Colonic mucosa (tissue), 4 donors: ENCODE measurements at regions not wholly inside any gene's neighbourhood (a gene's known extent, or its start where the extent isn't known, plus 50 kb on each side); places are given as distances from the start of the nearest gene placed in this dataset.

ENCODE experiments used
- DNase-seq: peaks from one replicate; pipeline ENCODE4 v3.0.0-alpha.2; 2020
- H3K27ac ChIP-seq: fragments of 200-600 bp; one replicate; pipeline ENCODE4 v1.8.0; 2021
- H3K27me3 ChIP-seq: fragments of 200-600 bp; one replicate; pipeline ENCODE4 v1.8.0; 2021
- H3K36me3 ChIP-seq: fragments of 200-600 bp; one replicate; pipeline ENCODE4 v1.8.0; 2021
- H3K4me1 ChIP-seq: fragments of 200-600 bp; one replicate; pipeline ENCODE4 v1.8.0; 2021; ENCODE audit warnings: mild to moderate bottlenecking
- H3K4me3 ChIP-seq: fragments of 200-600 bp; one replicate; pipeline ENCODE4 v1.8.0; 2021
- H3K9ac ChIP-seq, 2 donors: one replicate each; pipeline ENCODE4 v1.7.0; 2013; ENCODE audit warnings: control low read depth in 2 of 2, low read depth in 2 of 2, low read length in 2 of 2
- H3K9me3 ChIP-seq: fragments of 200-600 bp; one replicate; pipeline ENCODE4 v1.8.0; 2021
- intact Hi-C: fragments of 100-400 bp; cut with DNase I; formaldehyde crosslinking; loops from one replicate; pipeline ENCODE4 v1.14.1; 2022
- TF ChIP-seq, protein P1 (sequence below): fragments of 200-600 bp; IDR thresholded peaks from one replicate; pipeline ENCODE4 v1.8.0; 2022; ENCODE audit warnings: antibody characterized with exemption, mild to moderate bottlenecking
- donor health status: healthy.
- donor health status: DM: no; HTN: no; CAD: no.
- donor health status: DM: no; HTN: no; CAD: no.

DNA sequence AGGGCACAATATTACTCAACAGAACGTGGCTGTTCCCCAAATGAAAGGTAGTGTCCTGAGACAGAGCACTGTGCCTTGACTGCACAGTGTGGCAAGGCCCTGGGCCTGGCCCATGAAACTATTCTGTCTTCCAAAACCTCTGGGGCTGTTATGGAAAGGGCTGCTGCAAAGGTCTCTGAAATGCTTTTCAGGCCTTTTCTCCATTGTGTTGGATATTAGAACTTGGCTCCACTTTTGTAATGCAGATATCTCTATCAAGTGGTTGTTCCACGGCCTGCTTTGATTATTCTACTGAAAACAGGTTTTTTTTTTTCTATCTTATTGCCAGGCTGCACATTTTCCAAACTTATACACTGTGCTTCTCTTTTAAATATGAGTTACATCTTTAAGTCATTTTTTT, 777.5 kb upstream of the TYRP1 start:
- H3K4me3 ChIP-seq: no peak overlapping the region
- intact Hi-C loops: no loop called here
- TF ChIP-seq, protein P1, sequence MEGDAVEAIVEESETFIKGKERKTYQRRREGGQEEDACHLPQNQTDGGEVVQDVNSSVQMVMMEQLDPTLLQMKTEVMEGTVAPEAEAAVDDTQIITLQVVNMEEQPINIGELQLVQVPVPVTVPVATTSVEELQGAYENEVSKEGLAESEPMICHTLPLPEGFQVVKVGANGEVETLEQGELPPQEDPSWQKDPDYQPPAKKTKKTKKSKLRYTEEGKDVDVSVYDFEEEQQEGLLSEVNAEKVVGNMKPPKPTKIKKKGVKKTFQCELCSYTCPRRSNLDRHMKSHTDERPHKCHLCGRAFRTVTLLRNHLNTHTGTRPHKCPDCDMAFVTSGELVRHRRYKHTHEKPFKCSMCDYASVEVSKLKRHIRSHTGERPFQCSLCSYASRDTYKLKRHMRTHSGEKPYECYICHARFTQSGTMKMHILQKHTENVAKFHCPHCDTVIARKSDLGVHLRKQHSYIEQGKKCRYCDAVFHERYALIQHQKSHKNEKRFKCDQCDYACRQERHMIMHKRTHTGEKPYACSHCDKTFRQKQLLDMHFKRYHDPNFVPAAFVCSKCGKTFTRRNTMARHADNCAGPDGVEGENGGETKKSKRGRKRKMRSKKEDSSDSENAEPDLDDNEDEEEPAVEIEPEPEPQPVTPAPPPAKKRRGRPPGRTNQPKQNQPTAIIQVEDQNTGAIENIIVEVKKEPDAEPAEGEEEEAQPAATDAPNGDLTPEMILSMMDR: no peak

DNA sequence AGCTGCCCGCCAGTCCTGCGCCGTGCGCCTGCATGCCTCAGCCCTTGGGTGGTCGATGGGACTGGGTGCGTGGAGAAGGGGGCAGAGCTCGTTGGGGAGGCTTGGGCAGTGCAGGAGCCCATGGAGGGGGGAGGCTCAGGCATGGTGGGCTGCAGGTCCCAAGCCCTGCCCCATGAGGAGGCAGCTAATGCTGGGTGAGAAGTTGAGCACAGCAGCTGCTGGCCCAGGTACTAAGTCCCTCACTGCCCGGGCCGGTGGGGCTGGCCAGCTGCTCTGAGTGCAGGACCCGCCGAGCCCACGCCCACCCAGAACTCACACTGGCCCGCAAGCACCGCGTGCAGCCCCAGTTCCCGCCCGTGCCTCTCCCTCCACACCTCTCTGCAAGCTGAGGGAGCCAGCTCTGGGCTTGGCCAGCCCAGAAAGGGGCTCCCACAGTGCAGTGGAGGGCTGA, 764.3 kb upstream of the TYRP1 start:
- no peaks in the 10 kb centered on the region for H3K36me3 ChIP-seq
- DNase-seq: no peak
- H3K4me3 ChIP-seq: no peak overlapping the region
- H3K4me1 ChIP-seq: no peaks in the 10 kb centered on the region
- intact Hi-C loops: no loop called here
- H3K9me3 ChIP-seq: no peaks in the 10 kb centered on the region
- TF ChIP-seq, protein P1: no peak
- H3K27ac ChIP-seq: no peak overlapping the region
- H3K27me3 ChIP-seq: no peaks in the 10 kb centered on the region
- H3K9ac ChIP-seq: no peak overlapping the region

More for the DNA sequence above, 777.5 kb upstream of the TYRP1 start:
- H3K4me1 ChIP-seq: no peaks in the 10 kb centered on the region
- no peak for DNase-seq
- no peaks in the 10 kb centered on the region for H3K36me3 ChIP-seq
- H3K9me3 ChIP-seq: no peaks in the 10 kb centered on the region
- H3K27me3 ChIP-seq: no peaks in the 10 kb centered on the region
- H3K9ac ChIP-seq: no peak overlapping the region
- H3K27ac ChIP-seq: no peak overlapping the region

DNA sequence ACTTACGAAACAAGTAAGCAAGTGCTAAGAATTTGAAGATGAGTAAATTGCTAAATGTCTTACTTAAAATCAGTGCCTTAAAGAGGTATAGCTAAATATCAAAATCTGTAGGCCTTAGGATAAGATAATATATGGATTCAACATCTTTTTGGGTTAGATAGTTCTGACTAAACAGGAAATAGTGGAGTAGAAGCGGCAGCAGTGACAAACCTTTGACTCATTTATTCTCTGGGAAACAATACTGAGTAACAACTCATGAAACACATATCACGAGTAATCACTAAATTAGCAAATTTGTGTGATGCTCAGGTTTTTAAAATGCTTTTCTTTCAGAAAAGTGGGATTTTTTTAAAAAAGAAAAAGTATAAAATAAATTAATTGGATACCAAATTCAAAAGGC, 762.1 kb upstream of the TYRP1 start:
- Histone ChIP-seq H3K36me3 (no peaks in the 10 kb centered on the region), H3K4me1 (no peaks in the 10 kb centered on the region), H3K4me3 (no peak overlapping the region), H3K27me3 (no peaks in the 10 kb centered on the region), H3K27ac (no peak overlapping the region), H3K9ac (no peak overlapping the region), H3K9me3 (no peaks in the 10 kb centered on the region)
- TF ChIP-seq, protein P1: no peak
- intact Hi-C loops: no loop called here
- DNase-seq: no peak

DNA sequence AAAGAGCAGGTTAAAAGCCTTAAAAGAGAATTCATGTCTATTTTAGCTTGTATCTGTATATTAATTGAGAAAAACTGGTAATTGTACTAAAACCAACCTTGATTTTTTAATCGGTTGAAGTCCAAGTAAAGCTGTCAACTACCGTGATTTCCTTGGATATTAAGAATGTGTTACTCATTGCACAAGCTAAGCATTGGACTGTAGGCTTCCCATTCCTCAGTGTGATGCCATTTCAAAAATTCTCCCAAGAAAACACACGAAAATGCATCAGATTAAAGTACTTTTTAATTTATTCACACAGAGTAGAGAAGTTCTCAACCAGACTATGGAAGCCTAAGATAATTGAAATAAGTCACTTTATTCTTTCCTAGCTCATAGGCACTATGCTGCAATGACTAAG, 761.4 kb upstream of the TYRP1 start:
- Histone ChIP-seq H3K4me3 (no peak overlapping the region), H3K4me1 (no peaks in the 10 kb centered on the region), H3K9ac (no peak overlapping the region), H3K36me3 (no peaks in the 10 kb centered on the region), H3K27me3 (no peaks in the 10 kb centered on the region), H3K9me3 (no peaks in the 10 kb centered on the region), H3K27ac (no peak overlapping the region)
- intact Hi-C loops: no loop called here
- TF ChIP-seq, protein P1: no peak
- no peak for DNase-seq

DNA sequence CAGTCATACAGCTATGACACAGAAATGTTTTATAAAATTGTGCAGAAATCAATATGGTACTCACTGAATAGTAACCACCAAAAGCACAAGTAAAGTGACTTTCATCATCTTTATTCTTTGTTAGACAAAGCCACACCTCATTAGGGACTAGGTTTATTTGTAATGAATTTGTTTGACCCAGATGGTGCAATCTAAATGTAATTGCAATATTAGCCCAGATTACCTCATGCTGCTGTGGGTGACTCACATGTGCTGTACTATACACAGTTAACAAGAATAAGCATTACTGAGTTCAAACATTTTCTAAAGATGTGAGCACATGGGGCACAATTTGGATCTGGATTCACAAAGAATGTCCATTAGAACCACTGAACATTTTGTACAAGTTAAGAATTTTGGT, 759.3 kb upstream of the TYRP1 start:
- Histone ChIP-seq H3K9ac (no peak overlapping the region), H3K9me3 (no peaks in the 10 kb centered on the region), H3K36me3 (no peaks in the 10 kb centered on the region), H3K27ac (no peak overlapping the region), H3K4me3 (no peak overlapping the region), H3K27me3 (no peaks in the 10 kb centered on the region), H3K4me1 (no peaks in the 10 kb centered on the region)
- intact Hi-C loops: no loop called here
- DNase-seq: no peak
- TF ChIP-seq, protein P1: no peak

DNA sequence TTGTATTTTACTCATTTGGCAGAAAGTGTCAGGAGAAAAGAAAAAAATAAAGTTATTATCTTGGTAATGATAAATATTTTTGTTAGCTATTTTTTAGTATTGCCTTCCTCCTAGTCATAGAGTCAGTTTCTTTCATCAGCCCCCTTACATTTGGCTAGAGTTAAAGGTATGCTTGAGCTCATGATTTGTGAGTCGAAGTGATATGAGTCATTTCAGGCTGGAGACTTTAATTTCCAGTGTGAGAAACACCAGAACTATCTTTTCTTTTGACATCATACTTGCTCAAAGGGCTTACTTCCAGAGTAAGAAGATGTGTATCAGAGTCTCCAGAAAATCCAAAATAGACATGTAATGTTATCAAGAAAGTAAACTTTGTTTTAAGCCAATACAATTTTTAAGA, 746.7 kb upstream of the TYRP1 start:
- Histone ChIP-seq H3K4me1 (no peaks in the 10 kb centered on the region), H3K4me3 (no peak overlapping the region), H3K27ac (no peak overlapping the region), H3K9ac (no peak overlapping the region), H3K27me3 (no peaks in the 10 kb centered on the region), H3K36me3 (no peaks in the 10 kb centered on the region), H3K9me3 (no peaks in the 10 kb centered on the region)
- DNase-seq: no peak
- intact Hi-C loops: no loop called here
- TF ChIP-seq, protein P1: no peak
